Activated CD4-positive, alpha-beta memory T cell treated with anti-CD3 and anti-CD28 coated beads for 36 hours (primary cell): ENCODE measurements at regions not wholly inside any gene's neighbourhood (a gene's known extent, or its start where the extent isn't known, plus 50 kb on each side); places are given as distances from the start of the nearest gene placed in this dataset.
"Not testable (repeated sequence)": the region's sequence is repeated elsewhere in the genome, so short reads cannot be mapped to it uniquely, and the experiment has no call there.

Experiments used
- CTCF ChIA-PET: fragments of 350-600 bp; sonication (Branson Sonifier 250); formaldehyde crosslinking; loops from one replicate; lab custom pipeline; 2021; ENCODE audit warnings: antibody characterized with exemption, inconsistent platforms; lab: Charles Lee
- POLR2A ChIA-PET: fragments of 350-600 bp; sonication (Branson Sonifier 250); formaldehyde crosslinking; loops from one replicate; lab custom pipeline; 2021; ENCODE audit warnings: antibody characterized with exemption; lab: Charles Lee
- DNase-seq: peaks from one replicate; pipeline ENCODE4 v3.0.0-alpha.2; 2020
- H3K27ac Mint-ChIP-seq: one replicate; pipeline ENCODE4 v1.8.0; 2021; ENCODE audit warnings: mixed read lengths
- H3K27me3 Mint-ChIP-seq: one replicate; pipeline ENCODE4 v1.8.0; 2021; ENCODE audit warnings: mixed read lengths
- H3K36me3 Mint-ChIP-seq: one replicate; pipeline ENCODE4 v1.8.0; 2021; ENCODE audit warnings: mixed read lengths
- H3K4me1 Mint-ChIP-seq: one replicate; pipeline ENCODE4 v1.8.0; 2021; ENCODE audit warnings: low read depth, mixed read lengths
- H3K4me3 Mint-ChIP-seq: one replicate; pipeline ENCODE4 v1.8.0; 2021; ENCODE audit warnings: mild to moderate bottlenecking, mixed read lengths
- H3K9me3 Mint-ChIP-seq: one replicate; pipeline ENCODE4 v1.8.0; 2021; ENCODE audit warnings: mixed read lengths
- intact Hi-C: fragments of 100-400 bp; cut with micrococcal nuclease; formaldehyde crosslinking; loops from one replicate; pipeline ENCODE4 v1.15.1; 2023

DNA sequence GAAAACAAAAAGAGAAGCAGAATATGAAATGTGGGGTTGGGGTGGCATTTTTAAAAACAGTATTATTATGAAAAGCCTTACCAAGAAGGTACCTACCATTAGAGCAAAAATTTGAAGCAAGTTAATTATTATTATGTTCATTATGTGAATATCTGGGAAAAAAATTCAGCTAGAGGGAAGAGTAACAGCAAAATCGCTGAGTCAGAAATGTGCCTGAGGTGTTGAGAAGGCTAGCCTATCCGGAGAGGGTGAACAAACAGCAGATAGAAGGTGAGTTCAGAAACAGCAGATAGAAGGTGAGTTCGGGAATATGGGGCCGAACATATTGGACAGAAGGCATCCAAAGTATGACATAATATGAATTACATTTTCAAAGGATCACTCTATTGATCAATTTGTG, 536.8 kb upstream of the ANO5 start:
- no peak overlapping the region for H3K27ac Mint-ChIP-seq
- H3K4me1 Mint-ChIP-seq, result no peaks in the 10 kb centered on the region
- peaks cover 17% of the 10 kb centered on the region for H3K9me3 Mint-ChIP-seq
- DNase-seq, result no peak
- H3K4me3 Mint-ChIP-seq, result no peak overlapping the region
- CTCF ChIA-PET, result no interaction called here
- H3K27me3 Mint-ChIP-seq, result no peaks in the 10 kb centered on the region
- intact Hi-C loops, result no loop called here
- H3K36me3 Mint-ChIP-seq, result no peaks in the 10 kb centered on the region
- POLR2A ChIA-PET, result no interaction called here

DNA sequence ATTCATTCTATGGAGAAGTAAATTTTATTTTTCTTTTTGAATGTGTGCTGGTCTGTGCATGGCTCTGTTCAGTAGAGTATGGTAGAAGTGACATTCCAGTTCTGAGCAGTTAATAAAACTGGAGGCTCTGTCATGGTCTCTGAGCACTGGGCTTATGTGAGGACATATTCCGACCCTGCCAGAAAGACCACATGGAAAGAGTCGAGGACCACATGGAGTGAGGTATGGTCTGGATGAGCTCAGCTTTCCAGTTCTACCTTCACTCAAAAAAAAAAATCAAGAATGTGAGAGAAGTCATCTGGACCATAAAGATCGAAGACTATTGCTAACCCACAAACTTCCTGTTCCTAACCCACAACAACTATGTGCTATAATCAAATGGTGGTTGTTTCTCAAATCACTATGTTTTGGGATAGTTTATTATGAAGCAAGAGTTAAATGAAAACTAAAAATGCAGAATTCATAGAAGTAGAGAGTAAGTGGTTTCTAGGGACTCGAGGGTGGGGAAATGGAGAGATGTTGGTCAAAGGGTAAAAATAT, 534.2 kb upstream of the ANO5 start:
- ChIA-PET CTCF (no interaction called here), POLR2A (no interaction called here)
- H3K36me3 Mint-ChIP-seq, result no peaks in the 10 kb centered on the region
- H3K4me1 Mint-ChIP-seq, result no peaks in the 10 kb centered on the region
- DNase-seq, result no peak
- intact Hi-C loops, result no loop called here
- H3K4me3 Mint-ChIP-seq, result no peak overlapping the region
- no peaks in the 10 kb centered on the region for H3K27me3 Mint-ChIP-seq
- H3K9me3 Mint-ChIP-seq, result peaks cover 22% of the 10 kb centered on the region
- H3K27ac Mint-ChIP-seq, result no peak overlapping the region

DNA sequence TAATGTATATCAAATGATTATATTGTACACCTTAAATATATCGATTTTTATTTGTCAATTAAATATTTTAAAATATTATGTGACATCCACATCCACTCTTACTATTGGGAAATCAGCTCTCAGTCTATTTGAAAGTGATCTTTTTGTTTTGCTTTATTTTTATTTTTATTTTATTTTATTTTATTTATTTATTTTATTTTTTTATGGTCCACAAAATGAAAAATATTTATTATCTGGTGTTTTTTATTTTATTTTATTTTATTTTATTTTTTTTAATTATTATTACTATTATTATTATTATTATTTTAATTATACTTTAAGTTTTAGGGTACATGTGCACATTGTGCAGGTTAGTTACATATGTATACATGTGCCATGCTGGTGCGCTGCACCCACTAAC, 533.5 kb upstream of the ANO5 start:
- H3K27me3 Mint-ChIP-seq, H3K36me3 Mint-ChIP-seq, H3K27ac Mint-ChIP-seq, CTCF ChIA-PET, POLR2A ChIA-PET, H3K4me1 Mint-ChIP-seq, intact Hi-C loops, H3K4me3 Mint-ChIP-seq, DNase-seq: not testable (repeated sequence)
- H3K9me3 Mint-ChIP-seq, result peaks cover 22% of the 10 kb centered on the region

GRCh38 chr11:21659961-21660360, 532.9 kb upstream of the ANO5 start:
- Mint-ChIP-seq H3K4me3 (no peak overlapping the region), H3K4me1 (no peaks in the 10 kb centered on the region), H3K36me3 (no peaks in the 10 kb centered on the region), H3K27ac (no peak overlapping the region), H3K9me3 (peaks cover 22% of the 10 kb centered on the region), H3K27me3 (no peaks in the 10 kb centered on the region)
- ChIA-PET POLR2A (no interaction called here), CTCF (no interaction called here)
- intact Hi-C loops, result no loop called here
- DNase-seq, result no peak

- H3K4me3 Mint-ChIP-seq, result no peak overlapping the region
- H3K27ac Mint-ChIP-seq, result no peak overlapping the region
- no peak for DNase-seq
- no peaks in the 10 kb centered on the region for H3K27me3 Mint-ChIP-seq
- CTCF ChIA-PET, result no interaction called here
- POLR2A ChIA-PET, result no interaction called here
- H3K9me3 Mint-ChIP-seq, result peaks cover 7% of the 10 kb centered on the region
- no peaks in the 10 kb centered on the region for H3K4me1 Mint-ChIP-seq
- no peaks in the 10 kb centered on the region for H3K36me3 Mint-ChIP-seq
- intact Hi-C loops, result no loop called here
These were observed 517.8 kb upstream of the ANO5 start for GRCh38 chr11:21675049-21675616.

DNA sequence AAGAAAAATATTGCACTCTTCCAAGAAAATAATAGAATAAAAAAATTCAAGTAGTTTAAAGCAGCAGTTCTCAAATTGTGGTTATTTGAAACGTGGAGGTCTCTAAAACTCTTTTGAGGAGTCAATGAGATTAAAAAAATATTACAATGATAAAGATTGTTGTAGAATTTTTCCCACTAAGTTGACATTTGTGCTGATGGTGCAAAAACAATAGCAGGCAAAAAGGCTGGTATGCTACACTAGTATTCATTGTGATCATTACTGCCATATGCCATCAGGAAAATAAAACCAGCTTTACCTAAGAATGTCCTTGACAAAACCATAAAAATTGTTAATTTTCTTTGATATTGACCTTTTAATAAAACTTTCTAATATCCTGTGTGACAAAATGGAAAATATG, 505.2 kb upstream of the ANO5 start:
- Mint-ChIP-seq H3K36me3 (no peaks in the 10 kb centered on the region), H3K27me3 (no peaks in the 10 kb centered on the region), H3K4me1 (no peaks in the 10 kb centered on the region), H3K4me3 (no peak overlapping the region), H3K9me3 (peaks cover 32% of the 10 kb centered on the region), H3K27ac (no peak overlapping the region)
- POLR2A ChIA-PET, result no interaction called here
- intact Hi-C loops, result no loop called here
- no peak for DNase-seq
- CTCF ChIA-PET, result no interaction called here

- no peaks in the 10 kb centered on the region for H3K27me3 Mint-ChIP-seq
- ChIA-PET POLR2A (no interaction called here), CTCF (no interaction called here)
- no peaks in the 10 kb centered on the region for H3K4me1 Mint-ChIP-seq
- H3K36me3 Mint-ChIP-seq, result no peaks in the 10 kb centered on the region
- DNase-seq, result no peak
- no peak overlapping the region for H3K4me3 Mint-ChIP-seq
- H3K9me3 Mint-ChIP-seq, result peaks cover 10% of the 10 kb centered on the region
- H3K27ac Mint-ChIP-seq, result no peak overlapping the region
- intact Hi-C loops, result no loop called here
These were observed 488.3 kb upstream of the ANO5 start for GRCh38 chr11:21704539-21704938.

DNA sequence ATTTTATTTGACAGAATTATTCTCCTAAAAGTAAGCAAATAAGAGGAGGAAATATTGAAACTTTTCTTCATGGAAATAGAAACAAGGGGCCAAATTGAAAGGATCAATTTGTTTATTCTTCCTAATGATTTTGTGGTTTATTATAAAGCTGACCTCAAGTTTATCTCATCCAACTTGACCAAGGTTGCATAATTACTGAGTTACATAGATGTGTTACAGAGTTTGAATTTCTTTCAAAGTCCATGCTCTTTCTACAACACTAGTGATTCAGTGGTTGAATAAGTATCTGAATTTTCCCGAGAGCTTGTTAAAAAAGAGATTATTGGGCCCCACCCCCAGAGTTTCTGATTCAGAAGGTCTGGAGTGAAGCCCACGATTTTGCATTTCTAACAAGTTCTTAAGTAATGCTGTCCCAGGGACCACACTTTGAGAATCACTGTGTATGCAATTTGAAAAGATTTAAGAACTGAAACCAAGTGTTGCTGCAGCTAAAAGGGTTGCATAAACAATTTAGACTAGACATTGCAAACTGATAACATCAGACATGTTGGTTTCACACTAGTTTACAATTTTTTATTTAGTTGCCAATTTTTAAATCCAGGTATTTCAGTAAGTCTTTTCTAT, 485.7 kb upstream of the ANO5 start:
- Mint-ChIP-seq H3K4me3 (no peak overlapping the region), H3K27me3 (no peaks in the 10 kb centered on the region), H3K36me3 (no peaks in the 10 kb centered on the region), H3K9me3 (peaks cover 16% of the 10 kb centered on the region), H3K27ac (no peak overlapping the region), H3K4me1 (no peaks in the 10 kb centered on the region)
- DNase-seq, result no peak
- ChIA-PET CTCF (no interaction called here), POLR2A (no interaction called here)
- intact Hi-C loops, result no loop called here

GRCh38 chr11:21710809-21711208, 482.1 kb upstream of the ANO5 start:
- DNase-seq, result no peak
- intact Hi-C loops, result no loop called here
- no peaks in the 10 kb centered on the region for H3K36me3 Mint-ChIP-seq
- H3K9me3 Mint-ChIP-seq, result peaks cover 22% of the 10 kb centered on the region
- H3K4me1 Mint-ChIP-seq, result no peaks in the 10 kb centered on the region
- H3K27me3 Mint-ChIP-seq, result no peaks in the 10 kb centered on the region
- no peak overlapping the region for H3K4me3 Mint-ChIP-seq
- no peak overlapping the region for H3K27ac Mint-ChIP-seq
- ChIA-PET POLR2A (no interaction called here), CTCF (no interaction called here)

DNA sequence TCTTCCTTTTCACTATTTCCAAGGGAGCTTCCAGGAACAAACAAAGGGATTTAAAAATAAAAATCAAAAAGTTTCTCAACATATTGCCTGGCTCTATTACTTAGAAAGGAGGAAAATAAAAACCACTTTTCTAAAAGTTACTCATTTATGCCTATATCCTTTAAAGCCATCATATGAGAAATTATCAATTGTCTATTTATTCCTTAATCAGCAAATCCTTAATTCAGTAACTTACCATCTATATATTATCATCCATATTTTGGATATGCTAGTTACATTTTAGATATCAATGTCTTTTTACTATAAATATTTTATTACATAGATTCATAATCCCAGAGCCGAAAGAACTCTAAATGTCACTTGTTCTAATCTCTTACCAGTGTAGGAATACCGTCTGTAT, 481.5 kb upstream of the ANO5 start:
- ChIA-PET POLR2A (no interaction called here), CTCF (no interaction called here)
- no peak overlapping the region for H3K27ac Mint-ChIP-seq
- H3K36me3 Mint-ChIP-seq, result no peaks in the 10 kb centered on the region
- H3K4me3 Mint-ChIP-seq, result no peak overlapping the region
- H3K27me3 Mint-ChIP-seq, result no peaks in the 10 kb centered on the region
- intact Hi-C loops, result no loop called here
- H3K4me1 Mint-ChIP-seq, result no peaks in the 10 kb centered on the region
- DNase-seq, result no peak
- peaks cover 24% of the 10 kb centered on the region for H3K9me3 Mint-ChIP-seq

DNA sequence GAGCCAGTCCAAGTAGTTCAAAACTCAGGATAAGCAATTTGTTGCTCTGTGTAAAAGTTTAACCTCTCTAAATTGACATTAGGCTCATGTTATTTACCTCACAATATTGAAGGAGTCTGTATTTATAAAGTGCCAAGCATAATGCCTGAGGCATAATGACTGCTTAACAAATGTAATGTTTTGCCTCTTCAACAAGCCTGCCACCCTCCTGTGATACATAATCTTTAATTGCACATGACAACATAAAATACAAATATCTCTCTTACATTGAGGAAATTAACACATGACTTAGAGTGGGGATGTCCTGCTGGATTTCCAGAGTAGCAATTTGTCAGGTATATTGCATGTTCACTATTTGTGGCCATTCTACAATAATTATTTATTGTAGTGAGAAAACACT, 469.2 kb upstream of the ANO5 start:
- no peaks in the 10 kb centered on the region for H3K36me3 Mint-ChIP-seq
- ChIA-PET CTCF (no interaction called here), POLR2A (no interaction called here)
- H3K9me3 Mint-ChIP-seq, result peaks cover 14% of the 10 kb centered on the region
- no peak overlapping the region for H3K27ac Mint-ChIP-seq
- H3K27me3 Mint-ChIP-seq, result no peaks in the 10 kb centered on the region
- H3K4me3 Mint-ChIP-seq, result no peak overlapping the region
- intact Hi-C loops, result no loop called here
- no peaks in the 10 kb centered on the region for H3K4me1 Mint-ChIP-seq
- no peak for DNase-seq

DNA sequence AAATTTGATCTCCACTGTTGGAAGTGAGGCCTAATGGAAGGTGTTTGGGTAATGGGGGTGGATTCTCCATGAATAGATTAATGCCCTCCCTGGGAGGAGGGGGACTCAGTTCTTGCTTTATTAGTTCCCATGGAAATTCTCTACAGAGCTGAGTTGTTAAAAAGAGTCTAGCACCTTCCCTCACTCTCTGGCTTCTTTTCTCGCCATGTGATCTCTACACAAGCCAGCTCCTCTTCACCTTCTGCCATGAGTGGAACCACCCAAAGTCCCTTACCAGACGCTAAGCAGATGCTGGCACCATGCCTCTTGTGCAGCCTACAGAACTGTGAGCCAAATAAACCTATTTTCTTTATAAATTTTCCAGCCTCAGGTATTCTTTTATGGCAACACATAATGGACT, 465.8 kb upstream of the ANO5 start:
- ChIA-PET CTCF (no interaction called here), POLR2A (no interaction called here)
- H3K4me3 Mint-ChIP-seq, result no peak overlapping the region
- no peaks in the 10 kb centered on the region for H3K36me3 Mint-ChIP-seq
- no peaks in the 10 kb centered on the region for H3K4me1 Mint-ChIP-seq
- no peak for DNase-seq
- H3K27ac Mint-ChIP-seq, result no peak overlapping the region
- peaks cover 18% of the 10 kb centered on the region for H3K9me3 Mint-ChIP-seq
- no peaks in the 10 kb centered on the region for H3K27me3 Mint-ChIP-seq
- intact Hi-C loops, result no loop called here

DNA sequence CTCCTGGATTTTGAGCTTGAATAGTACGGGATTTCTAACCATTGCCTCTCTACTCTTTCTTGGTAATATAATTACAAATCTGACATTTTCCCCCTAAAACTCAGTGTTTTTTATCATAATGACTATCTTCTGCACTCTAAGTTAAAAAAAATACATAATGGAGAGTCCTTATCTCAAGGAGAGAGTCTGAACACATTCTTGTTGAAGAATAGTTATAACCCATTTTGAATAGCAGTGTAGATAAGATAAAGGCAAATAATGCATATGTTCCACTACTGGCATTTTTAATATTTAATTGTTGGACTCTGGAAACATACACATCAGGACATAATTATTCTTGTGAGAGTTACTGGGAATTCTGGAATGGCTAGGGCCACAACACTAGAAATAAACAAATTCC, 456.5 kb upstream of the ANO5 start:
- no peak overlapping the region for H3K27ac Mint-ChIP-seq
- no peaks in the 10 kb centered on the region for H3K27me3 Mint-ChIP-seq
- CTCF ChIA-PET, result no interaction called here
- no peaks in the 10 kb centered on the region for H3K4me1 Mint-ChIP-seq
- no peaks in the 10 kb centered on the region for H3K36me3 Mint-ChIP-seq
- no peak for DNase-seq
- peaks cover 31% of the 10 kb centered on the region for H3K9me3 Mint-ChIP-seq
- intact Hi-C loops, result no loop called here
- no peak overlapping the region for H3K4me3 Mint-ChIP-seq
- POLR2A ChIA-PET, result no interaction called here
